Neutrophil (primary cell): ENCODE measurements at regions not wholly inside any gene's neighbourhood (a gene's known extent, or its start where the extent isn't known, plus 50 kb on each side); places are given as distances from the start of the nearest gene placed in this dataset.

ENCODE experiments used
- H3K27ac ChIP-seq: fragments of 200-600 bp; sonication (generic); 2 replicates; pipeline ENCODE4 v1.5.1; 2016; ENCODE audit warnings: mild to moderate bottlenecking, moderate library complexity
- H3K27me3 ChIP-seq: fragments of 200-600 bp; sonication (generic); 2 replicates; pipeline ENCODE4 v1.6.0; 2016; ENCODE audit warnings: mild to moderate bottlenecking
- H3K36me3 ChIP-seq: fragments of 200-600 bp; sonication (generic); 2 replicates; pipeline ENCODE4 v1.5.1; 2017
- H3K4me1 ChIP-seq, 2 experiments: fragments of 200-600 bp in 1 of 2; sonication (generic) in 1 of 2; 1 replicate in 1 of 2; 2 replicates in 1 of 2; pipeline versions ENCODE4 v1.5.1 to v1.6.1; 2013 to 2016; ENCODE audit warnings: low read depth in 1 of 2, low read length in 1 of 2, mild to moderate bottlenecking in 1 of 2, moderate library complexity in 1 of 2; ENCODE audit not compliant: control insufficient read depth in 1 of 2, insufficient read depth in 1 of 2
- H3K4me3 ChIP-seq, 2 experiments: fragments of 200-600 bp in 1 of 2; sonication (generic) in 1 of 2; 1 replicate in 1 of 2; 2 replicates in 1 of 2; pipeline ENCODE4 v1.5.1; 2013 to 2016; ENCODE audit warnings: low read depth in 1 of 2, low read length in 1 of 2, mild to moderate bottlenecking in 1 of 2, moderate library complexity in 1 of 2
- H3K9me3 ChIP-seq: fragments of 200-600 bp; sonication (generic); 2 replicates; pipeline ENCODE4 v1.5.1; 2016
- TF ChIP-seq, protein P1 (sequence below): fragments of 200-600 bp; sonication (generic); IDR thresholded peaks from 2 replicates; pipeline ENCODE4 v1.5.1; 2016; ENCODE audit warnings: antibody characterized with exemption

DNA sequence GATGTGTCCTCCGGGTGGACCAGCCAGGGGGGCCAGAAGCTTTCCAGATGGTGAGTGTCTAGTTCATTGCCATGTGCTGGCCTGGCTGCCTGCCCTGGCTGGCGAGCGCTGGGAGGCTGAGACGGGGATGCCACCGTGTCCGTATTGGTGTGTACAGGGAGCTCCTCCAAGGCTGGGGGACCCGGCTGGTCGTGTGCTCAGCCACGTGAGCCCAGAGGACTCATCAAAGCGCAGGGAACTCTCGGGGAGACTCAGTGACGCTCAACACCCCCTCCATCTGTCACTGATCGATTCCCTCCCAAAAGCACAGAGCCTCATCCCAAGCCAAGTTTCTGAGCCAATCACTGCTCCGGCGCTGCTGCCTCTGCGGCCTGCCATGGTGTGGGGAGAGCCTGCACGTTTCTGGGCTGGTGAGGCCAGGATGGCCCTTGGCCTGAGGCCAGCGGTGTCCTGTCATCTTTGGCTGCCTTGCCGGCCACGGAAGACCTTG, 423.7 kb downstream of the SHANK2 start:
- TF ChIP-seq, protein P1, sequence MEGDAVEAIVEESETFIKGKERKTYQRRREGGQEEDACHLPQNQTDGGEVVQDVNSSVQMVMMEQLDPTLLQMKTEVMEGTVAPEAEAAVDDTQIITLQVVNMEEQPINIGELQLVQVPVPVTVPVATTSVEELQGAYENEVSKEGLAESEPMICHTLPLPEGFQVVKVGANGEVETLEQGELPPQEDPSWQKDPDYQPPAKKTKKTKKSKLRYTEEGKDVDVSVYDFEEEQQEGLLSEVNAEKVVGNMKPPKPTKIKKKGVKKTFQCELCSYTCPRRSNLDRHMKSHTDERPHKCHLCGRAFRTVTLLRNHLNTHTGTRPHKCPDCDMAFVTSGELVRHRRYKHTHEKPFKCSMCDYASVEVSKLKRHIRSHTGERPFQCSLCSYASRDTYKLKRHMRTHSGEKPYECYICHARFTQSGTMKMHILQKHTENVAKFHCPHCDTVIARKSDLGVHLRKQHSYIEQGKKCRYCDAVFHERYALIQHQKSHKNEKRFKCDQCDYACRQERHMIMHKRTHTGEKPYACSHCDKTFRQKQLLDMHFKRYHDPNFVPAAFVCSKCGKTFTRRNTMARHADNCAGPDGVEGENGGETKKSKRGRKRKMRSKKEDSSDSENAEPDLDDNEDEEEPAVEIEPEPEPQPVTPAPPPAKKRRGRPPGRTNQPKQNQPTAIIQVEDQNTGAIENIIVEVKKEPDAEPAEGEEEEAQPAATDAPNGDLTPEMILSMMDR: no peak
- H3K4me1 ChIP-seq: no peaks in the 10 kb centered on the region
- no peak overlapping the region for H3K27ac ChIP-seq
- peaks cover 68% of the 10 kb centered on the region for H3K27me3 ChIP-seq
- H3K4me3 ChIP-seq: no peak overlapping the region
- no peaks in the 10 kb centered on the region for H3K9me3 ChIP-seq
- no peaks in the 10 kb centered on the region for H3K36me3 ChIP-seq

DNA sequence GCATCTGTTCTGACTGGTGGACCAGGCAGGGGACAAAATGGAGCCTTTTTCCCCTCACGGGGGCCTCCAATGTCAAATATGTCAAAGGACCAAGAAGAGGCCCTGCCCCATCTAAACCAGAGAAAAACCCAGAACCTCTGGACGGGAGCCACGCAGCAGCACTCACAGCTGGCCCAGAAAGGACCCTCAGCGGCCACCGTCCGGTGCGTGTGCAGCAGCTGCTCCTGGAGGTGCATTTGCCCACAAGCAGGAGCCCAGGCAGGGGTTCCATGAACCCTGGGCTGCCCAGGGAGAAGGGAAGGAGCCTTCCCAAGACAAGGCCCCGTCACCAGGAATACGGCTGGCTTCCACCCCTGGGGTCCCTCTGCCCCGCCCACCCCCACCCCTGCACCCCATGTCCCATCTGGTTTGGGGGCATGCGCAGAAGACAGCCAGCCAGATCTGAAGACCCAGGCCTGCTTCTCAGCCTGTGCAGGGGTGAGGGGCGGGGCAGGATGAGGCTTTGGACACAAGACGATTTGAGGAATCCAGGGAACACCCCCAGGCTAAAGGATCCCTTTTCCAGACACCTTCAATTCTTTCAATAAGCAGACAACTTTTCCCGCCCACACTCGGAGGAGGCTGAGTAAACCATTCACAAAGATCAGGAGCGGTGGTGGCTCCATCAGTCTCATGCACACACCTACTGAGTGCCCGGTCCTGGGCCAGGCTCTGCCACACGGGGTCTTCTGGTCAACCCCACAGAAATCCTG, 423.1 kb downstream of the SHANK2 start:
- no peaks in the 10 kb centered on the region for H3K4me1 ChIP-seq
- H3K9me3 ChIP-seq: no peaks in the 10 kb centered on the region
- H3K27ac ChIP-seq: no peak overlapping the region
- no peaks in the 10 kb centered on the region for H3K36me3 ChIP-seq
- H3K4me3 ChIP-seq: no peak overlapping the region
- TF ChIP-seq, protein P1: no peak
- peaks cover 61% of the 10 kb centered on the region for H3K27me3 ChIP-seq

DNA sequence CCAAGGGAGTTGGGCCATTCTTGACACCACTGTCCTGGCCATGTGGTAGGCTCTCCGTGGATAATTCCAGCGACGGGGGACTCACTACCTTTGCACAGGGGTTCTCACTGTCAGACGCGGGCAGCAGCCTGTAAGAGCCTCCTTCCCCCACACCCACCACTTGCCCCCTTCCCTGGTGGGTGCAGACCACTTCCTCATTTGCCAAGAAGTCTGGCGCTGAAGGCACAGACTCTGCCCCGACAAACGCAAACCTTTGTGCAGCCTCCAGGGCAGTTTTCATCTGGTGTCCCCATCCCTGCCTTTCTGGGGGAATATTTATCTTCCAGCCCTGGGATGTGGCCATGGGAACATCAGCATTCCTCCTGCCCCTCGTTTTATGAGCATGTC, 422.5 kb downstream of the SHANK2 start:
- Histone ChIP-seq H3K27ac (no peak overlapping the region), H3K4me3 (no peak overlapping the region), H3K9me3 (no peaks in the 10 kb centered on the region), H3K4me1 (no peaks in the 10 kb centered on the region), H3K27me3 (peaks cover 55% of the 10 kb centered on the region), H3K36me3 (no peaks in the 10 kb centered on the region)
- TF ChIP-seq, protein P1: no peak

DNA sequence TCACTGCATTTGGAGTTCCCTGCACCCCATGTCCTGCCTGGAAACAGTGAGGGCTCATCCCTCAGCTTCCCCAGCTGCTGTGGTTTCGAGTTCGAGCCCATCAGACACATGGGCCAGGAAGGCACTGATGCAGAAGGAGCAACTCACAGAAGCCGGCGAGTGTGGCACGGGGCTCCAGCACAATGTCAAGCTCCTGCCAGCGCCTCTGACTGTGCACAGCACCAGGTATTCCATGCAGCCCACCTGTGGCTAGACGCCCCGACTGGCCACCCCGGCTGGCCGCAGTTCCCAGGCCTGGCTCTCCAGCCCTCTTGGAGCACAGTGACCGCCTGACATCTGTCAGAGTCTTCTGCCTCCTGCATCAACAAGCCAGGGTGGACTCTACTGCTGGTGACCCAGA, 419.4 kb downstream of the SHANK2 start:
- no peak overlapping the region for H3K27ac ChIP-seq
- H3K4me3 ChIP-seq: no peak overlapping the region
- no peaks in the 10 kb centered on the region for H3K4me1 ChIP-seq
- peaks cover 24% of the 10 kb centered on the region for H3K27me3 ChIP-seq
- TF ChIP-seq, protein P1: no peak
- H3K9me3 ChIP-seq: no peaks in the 10 kb centered on the region
- H3K36me3 ChIP-seq: no peaks in the 10 kb centered on the region

DNA sequence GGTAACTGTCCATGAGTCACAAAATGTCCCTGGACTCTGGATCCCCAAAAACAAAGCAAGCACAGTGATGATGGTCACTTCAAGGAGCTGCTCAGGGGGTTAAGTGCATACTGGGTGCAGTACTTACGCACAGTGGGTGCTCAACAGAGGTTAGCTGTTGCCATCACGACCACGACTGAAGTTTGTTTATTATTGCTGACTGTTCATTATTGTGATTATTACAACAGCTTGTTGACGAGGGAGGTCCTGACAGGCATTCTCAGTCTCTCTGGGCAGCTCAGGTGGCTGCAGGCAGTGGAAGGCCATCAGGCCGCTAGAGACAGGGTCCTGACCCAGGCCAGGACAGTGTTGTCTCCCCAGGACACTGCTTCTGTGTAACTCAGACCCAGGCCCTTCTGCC, 418.8 kb downstream of the SHANK2 start:
- no peak overlapping the region for H3K4me3 ChIP-seq
- TF ChIP-seq, protein P1: no peak
- H3K9me3 ChIP-seq: no peaks in the 10 kb centered on the region
- H3K27ac ChIP-seq: no peak overlapping the region
- H3K27me3 ChIP-seq: peaks cover 19% of the 10 kb centered on the region
- H3K36me3 ChIP-seq: no peaks in the 10 kb centered on the region
- no peaks in the 10 kb centered on the region for H3K4me1 ChIP-seq
